ENCODE measurements at regions not wholly inside any gene's neighbourhood (a gene's known extent, or its start where the extent isn't known, plus 50 kb on each side); places are given as distances from the start of the nearest gene placed in this dataset.

DNA sequence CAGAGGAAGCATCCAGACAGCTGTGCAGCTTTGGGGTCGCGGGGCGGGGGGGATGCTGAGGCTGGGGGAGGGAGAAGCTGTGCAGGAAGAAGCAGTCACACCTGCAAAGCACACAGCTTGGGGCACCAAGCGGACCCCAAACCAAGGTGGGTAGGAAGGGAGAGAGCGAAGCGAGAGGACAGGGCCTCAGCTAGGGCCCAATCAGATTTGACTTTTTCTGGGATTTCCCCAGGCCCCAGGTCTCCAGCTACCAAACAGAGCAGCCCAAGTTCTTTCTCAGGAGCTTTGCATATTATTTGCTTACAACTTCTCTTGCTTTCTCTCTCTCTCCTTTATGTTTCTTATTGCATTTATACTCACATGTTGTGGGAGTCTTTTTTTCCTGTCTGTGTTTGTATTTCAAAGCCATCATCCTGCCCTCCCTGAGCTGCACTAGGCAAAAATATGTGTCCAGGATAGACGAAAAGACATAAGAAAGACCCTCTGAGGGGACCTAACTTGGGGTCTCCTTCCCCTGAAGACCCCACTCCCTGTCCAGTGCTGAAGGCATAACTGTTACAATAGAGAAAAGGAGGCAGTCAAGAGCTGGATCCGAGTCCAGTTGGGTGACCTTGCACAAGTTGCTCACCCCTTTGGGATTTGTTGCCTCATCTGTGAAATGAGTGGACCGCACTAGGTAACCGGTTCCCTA is 50.6 kb upstream of the SMNDC1 start:
- 92 to 96% methylated on average over 10 of the region's 10 CpGs for WGBS, 2 donors
- TF ChIP-seq, protein P1, sequence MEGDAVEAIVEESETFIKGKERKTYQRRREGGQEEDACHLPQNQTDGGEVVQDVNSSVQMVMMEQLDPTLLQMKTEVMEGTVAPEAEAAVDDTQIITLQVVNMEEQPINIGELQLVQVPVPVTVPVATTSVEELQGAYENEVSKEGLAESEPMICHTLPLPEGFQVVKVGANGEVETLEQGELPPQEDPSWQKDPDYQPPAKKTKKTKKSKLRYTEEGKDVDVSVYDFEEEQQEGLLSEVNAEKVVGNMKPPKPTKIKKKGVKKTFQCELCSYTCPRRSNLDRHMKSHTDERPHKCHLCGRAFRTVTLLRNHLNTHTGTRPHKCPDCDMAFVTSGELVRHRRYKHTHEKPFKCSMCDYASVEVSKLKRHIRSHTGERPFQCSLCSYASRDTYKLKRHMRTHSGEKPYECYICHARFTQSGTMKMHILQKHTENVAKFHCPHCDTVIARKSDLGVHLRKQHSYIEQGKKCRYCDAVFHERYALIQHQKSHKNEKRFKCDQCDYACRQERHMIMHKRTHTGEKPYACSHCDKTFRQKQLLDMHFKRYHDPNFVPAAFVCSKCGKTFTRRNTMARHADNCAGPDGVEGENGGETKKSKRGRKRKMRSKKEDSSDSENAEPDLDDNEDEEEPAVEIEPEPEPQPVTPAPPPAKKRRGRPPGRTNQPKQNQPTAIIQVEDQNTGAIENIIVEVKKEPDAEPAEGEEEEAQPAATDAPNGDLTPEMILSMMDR (IDR thresholded peaks at IDR 0.05): no peak
- intact Hi-C loops (cut with DNase I): loop anchor here in 6 of 10 donors (2.0 to 5.0 kb wide), 5 partner anchors 62 to 192 kb away; partner anchors contain the start of gene DUSP5 (in 3 of the 6)

DNA sequence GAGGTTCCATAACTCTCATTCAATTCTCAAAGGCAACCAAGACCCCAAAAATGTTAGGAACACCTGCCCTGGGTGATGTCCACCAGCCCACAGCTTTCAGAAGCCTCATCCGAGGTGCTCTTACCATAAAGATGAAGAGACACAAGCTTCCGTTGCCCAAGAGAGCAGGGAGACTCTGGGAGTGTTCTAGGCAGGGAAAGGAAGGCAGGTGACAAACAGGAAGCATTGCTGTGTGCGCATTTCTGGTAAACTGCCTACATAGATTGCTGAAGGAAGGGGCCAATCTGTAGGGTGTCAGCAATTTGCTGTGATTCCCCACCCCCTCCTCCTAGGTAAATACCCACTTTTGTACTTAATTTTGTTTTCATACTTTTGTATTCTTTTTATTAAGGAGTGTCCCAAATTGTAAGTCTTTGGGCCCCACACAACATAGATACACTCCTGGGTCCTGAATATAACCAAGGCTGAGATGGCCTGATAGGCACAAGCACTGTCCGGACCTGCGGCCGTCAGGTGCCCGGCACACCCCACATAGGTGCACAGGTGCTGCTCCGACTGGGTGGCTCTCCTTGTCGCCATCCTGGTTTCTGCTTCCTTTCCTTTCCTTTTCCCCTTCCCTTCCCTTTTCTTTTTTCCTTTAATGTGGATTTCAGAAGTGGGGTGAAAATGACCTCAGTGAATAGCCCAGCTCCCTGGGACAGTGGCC is 51.4 kb upstream of the SMNDC1 start:
- intact Hi-C loops (cut with DNase I): loop anchor here in 6 of 10 donors (2.0 to 5.0 kb wide), 5 partner anchors 61 to 191 kb away; partner anchors contain the start of gene DUSP5 (in 4 of the 6)
- H3K27ac ChIP-seq: peak overlapping the region in 2 of 10 donors; percentile 12 to 83

More for the DNA sequence above, 50.6 kb upstream of the SMNDC1 start:
- Histone ChIP-seq H3K27ac (peak overlapping the region in 1 of 10 donors; percentile 83), H3K4me1 (peaks cover 0 to 46% (median 9%) of the 10 kb centered on the region in 9 donors), H3K9me3 (no peaks in the 10 kb centered on the region), H3K27me3 (peaks cover 0 to 8% (median 0%) of the 10 kb centered on the region in 7 donors), H3K36me3 (no peaks in the 10 kb centered on the region), H3K4me3 (no peak overlapping the region)
- no peak for DNase-seq
- no peak for ATAC-seq

DNA sequence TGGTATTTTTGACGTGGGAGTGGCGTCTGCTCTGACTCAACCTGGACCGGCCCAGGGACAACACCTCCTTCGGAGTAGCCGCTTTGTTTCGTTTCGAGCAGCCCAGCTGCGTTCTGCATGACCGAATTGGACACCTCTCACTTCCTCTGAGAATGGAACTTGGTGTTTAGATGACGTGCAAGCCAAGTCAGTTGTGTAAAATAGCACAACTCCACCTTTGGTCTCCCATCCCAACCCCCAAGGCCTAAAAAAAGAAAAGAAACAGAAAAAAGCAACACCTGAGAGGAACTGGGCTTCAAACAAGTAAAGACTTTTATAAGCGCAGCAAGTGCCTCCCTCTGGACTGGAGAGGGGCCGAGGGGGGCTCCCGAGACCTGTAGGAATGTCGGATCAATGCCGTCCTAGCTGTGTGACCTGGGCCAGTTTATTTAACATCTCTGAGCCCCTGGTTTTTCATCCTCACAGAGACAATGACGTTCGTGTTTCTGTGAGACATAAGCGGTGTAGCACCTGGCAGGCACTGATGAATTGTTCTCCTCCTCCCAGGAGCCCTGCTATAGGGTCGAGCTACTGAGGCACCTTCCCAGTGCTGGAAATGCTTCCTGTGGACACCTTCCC is 52.0 kb upstream of the SMNDC1 start:
- no peaks in the 10 kb centered on the region for H3K9me3 ChIP-seq
- DNase-seq (peak in 1 of 2 donors; percentile 59), ATAC-seq (peak in 6 of 8 donors; percentile 41 to 91 (median 75))
- 72% methylated on average over 19 of the region's 19 CpGs for WGBS, 2 donors
- peak overlapping the region in 2 of 10 donors; percentile 3 to 83 for H3K27ac ChIP-seq
- TF ChIP-seq, protein P1 (IDR thresholded peaks at IDR 0.05): no peak
- intact Hi-C loops (cut with DNase I): loop anchor here in 4 of 10 donors (2.0 to 5.0 kb wide), 4 partner anchors 61 to 191 kb away; partner anchors contain the start of gene DUSP5 (in 3 of the 4)
- peaks cover 0 to 7% (median 0%) of the 10 kb centered on the region in 7 donors for H3K27me3 ChIP-seq
- H3K36me3 ChIP-seq: no peaks in the 10 kb centered on the region
- H3K4me1 ChIP-seq: peaks cover 0 to 46% (median 9%) of the 10 kb centered on the region in 9 donors
- H3K4me3 ChIP-seq: peak overlapping the region in 4 of 10 donors; percentile 6 to 20 (median 12)

More for the DNA sequence above, 51.4 kb upstream of the SMNDC1 start:
- Histone ChIP-seq H3K36me3 (no peaks in the 10 kb centered on the region), H3K4me3 (peak overlapping the region in 4 of 10 donors; percentile 6 to 20 (median 12)), H3K4me1 (peaks cover 0 to 46% (median 9%) of the 10 kb centered on the region in 9 donors), H3K27me3 (peaks cover 0 to 8% (median 0%) of the 10 kb centered on the region in 7 donors), H3K9me3 (no peaks in the 10 kb centered on the region)
- DNase-seq: no peak
- TF ChIP-seq, protein P1 (IDR thresholded peaks at IDR 0.05): no peak
- ATAC-seq: no peak
- WGBS, 2 donors: 69 to 81% methylated on average over 9 of the region's 9 CpGs

Data from heart right ventricle (tissue), 16 donors.